ENCODE measurements at regions not wholly inside any gene's neighbourhood (a gene's known extent, or its start where the extent isn't known, plus 50 kb on each side); places are given as distances from the start of the nearest gene placed in this dataset.
"Not testable (repeated sequence)": the region's sequence is repeated elsewhere in the genome, so short reads cannot be mapped to it uniquely, and the experiment has no call there.

DNA sequence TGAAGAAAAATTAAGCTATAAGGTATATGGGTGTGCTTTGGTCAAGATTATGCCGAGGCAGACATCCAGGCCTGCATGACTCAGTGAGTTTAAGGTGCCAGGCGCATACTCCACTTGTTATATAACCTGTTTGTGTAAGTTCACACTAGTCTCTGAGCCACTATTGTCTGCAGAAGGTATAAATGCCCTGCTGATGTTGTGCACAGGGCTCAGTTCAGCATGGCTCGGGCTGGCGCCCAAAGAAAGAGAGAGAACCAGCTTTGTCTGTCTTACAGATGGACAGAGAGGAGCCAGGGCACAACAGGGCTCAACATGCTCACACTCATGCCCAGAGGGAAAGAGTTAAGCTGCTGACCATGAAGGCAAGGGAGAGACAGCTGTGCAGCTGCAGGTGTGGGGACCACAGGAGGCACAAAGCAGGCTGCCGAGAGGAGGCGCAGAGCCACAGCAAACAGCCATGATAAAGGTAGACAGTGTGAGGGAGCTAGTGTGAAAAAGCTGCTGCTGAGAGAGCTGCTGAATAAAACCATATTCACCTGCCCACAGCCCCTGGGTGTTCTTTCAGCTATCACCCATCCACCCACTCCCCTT is 1587.6 kb upstream of the C9orf72 start:
- no peak for DNase-seq (ENCODE audit: low spot score)

DNA sequence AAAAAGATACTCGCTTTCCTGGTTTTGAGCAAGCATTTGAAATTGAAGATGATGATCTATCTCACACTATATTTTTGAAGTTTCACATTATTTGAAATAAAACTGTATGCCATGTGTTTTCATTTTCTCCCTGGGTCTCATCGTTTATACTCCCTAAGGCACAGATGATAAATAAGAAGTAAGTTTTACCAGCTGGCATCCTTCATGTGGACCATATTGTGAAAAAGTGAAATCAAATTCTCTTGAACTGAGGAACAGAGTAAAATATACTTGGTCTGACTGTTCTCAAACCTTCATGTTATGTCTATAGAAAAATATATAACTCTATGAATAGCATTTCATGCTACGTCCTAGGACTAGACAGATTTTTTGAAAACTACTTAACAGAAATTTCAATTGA is 1600.9 kb upstream of the C9orf72 start:
- no peak for DNase-seq (ENCODE audit: low spot score)

- DNase-seq (ENCODE audit: low spot score): no peak
These were observed 1603.0 kb upstream of the C9orf72 start for GRCh38 chr9:29176231-29176630.

DNA sequence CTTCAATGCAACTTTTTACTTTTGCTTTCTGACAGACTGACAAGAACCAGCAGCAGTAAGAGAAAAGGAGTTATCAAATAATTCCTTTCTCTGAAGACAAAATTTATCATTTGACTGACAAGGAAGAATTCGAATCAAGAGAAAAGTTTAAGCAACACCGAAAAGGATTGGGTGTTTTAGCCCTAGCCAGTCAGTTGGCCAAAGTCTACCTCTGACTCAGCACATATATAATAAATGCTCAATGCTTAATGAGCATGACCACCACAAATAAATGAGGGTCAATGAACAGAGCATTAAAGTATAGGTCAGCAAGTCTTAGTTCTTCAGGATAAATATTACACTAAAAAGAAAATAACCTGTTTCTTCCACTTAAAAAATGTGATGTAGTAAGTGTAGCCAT is 1603.5 kb upstream of the C9orf72 start:
- DNase-seq (ENCODE audit: low spot score): no peak

DNA sequence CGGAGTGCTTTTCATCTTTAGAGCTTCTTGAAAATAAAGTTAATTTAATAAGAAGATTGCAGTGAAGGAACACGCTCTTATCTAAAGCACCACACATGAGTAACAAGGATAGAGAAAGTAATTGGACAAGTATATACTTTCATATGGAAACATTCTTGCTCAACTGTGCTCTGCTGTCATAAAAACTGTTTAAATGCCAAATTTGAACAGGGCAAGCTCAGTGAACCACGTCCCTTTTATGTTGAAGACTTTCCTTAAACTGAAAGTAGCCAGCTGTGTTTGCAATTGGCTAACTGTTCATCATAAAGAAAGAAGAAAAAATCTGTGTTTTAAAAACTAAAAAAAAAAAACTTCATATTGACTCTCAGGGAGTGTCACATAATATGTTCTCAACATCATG is 1610.7 kb upstream of the C9orf72 start:
- DNase-seq (ENCODE audit: low spot score): no peak

- DNase-seq (ENCODE audit: low spot score): not testable (repeated sequence)
These were observed 1615.5 kb upstream of the C9orf72 start for GRCh38 chr9:29188771-29189170.

DNA sequence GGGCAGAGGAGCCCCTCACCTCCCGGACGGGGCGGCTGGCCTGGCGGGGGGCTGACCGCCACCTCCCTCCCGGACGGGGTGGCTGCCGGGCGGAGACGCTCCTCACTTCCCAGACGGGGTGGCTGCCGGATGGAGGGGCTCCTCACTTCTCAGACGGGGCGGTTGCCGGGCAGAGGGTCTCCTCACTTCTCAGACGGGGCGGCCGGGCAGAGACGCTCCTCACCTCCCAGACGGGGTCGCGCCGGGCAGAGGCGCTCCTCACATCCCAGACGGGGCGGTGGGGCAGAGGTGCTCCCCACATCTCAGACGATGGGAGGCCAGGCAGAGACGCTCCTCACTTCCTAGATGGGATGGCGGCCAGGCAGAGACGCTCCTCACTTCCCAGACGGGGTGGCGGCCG is 1615.9 kb upstream of the C9orf72 start:
- DNase-seq (ENCODE audit: low spot score): not testable (repeated sequence)

- DNase-seq (ENCODE audit: low spot score): no peak
These were observed 1625.6 kb upstream of the C9orf72 start for GRCh38 chr9:29198861-29199260.

DNA sequence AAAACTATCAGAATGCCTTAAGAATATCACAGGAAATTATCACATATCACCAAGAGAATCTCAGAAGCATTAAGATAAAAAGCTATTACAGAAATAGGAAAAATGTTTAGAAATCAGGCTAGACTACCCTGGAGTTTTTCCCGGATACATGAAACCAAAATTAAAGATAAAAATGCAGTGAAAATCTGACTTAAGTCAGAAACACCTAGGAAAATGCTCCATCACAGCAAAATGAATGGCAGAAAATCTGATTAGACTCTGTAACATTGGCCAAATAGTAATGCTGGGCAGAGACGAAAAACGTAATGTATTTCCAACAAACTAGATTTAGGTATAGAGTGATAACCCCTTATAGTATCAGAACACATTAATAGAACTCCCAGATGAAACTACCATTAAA is 1626.7 kb upstream of the C9orf72 start:
- DNase-seq (ENCODE audit: low spot score): no peak

- no peak for DNase-seq (ENCODE audit: low spot score)
These were observed 1627.4 kb upstream of the C9orf72 start for GRCh38 chr9:29200650-29201049.

DNA sequence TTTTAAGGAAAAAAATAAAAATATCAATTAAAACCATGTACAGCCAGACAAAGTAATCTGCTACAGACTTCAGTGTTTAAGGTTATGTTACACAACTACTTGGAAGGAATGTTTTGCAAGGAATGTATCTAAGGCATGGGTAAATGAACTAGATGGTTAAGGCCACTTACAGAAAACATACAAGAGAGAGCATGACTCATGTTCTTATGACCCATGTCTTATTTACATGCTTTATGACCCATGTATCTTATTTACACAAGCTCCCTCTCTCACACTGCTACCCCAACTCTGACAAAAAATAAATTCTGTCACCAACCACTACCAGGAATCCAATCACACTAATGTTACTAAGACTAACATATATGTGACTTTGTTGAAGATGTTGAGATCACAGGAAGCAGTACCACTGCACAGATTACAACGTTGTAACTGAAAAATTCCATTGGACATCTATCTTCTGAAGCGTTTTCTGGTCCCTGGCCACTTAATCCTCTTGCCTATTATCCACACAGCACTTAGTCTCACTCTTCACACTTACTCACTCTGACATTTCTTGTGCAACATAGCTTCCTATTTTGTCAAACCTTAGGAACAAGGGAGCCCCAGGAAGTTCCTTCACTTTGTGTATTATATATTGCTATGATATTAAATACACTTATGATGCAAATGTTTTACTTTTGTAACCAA is 1630.1 kb upstream of the C9orf72 start:
- DNase-seq (ENCODE audit: low spot score): no peak

DNA sequence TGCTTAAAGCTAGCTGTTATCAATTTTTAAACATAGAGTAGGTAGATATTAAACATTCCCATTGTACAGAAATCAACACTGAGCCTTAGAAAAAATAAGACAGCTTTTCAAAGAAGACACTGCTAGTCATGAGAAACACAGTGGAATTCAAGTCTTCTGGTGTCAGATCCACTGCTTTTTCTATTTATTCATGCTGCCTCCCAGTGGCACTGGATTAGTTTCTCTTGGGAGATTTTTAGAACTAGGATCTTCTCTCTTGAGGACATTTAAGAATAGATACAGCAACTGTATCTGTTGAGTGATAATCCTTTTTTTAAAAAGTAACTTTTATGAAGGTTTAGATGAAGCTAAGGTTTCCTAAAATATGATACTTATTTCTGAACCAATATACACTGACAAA is 1635.4 kb upstream of the C9orf72 start:
- DNase-seq (ENCODE audit: low spot score): no peak

- no peak for DNase-seq (ENCODE audit: low spot score)
These were observed 1636.5 kb upstream of the C9orf72 start for GRCh38 chr9:29209748-29210291.

GRCh38 chr9:29211003-29211579 is 1637.8 kb upstream of the C9orf72 start:
- DNase-seq (ENCODE audit: low spot score): no peak

DNA sequence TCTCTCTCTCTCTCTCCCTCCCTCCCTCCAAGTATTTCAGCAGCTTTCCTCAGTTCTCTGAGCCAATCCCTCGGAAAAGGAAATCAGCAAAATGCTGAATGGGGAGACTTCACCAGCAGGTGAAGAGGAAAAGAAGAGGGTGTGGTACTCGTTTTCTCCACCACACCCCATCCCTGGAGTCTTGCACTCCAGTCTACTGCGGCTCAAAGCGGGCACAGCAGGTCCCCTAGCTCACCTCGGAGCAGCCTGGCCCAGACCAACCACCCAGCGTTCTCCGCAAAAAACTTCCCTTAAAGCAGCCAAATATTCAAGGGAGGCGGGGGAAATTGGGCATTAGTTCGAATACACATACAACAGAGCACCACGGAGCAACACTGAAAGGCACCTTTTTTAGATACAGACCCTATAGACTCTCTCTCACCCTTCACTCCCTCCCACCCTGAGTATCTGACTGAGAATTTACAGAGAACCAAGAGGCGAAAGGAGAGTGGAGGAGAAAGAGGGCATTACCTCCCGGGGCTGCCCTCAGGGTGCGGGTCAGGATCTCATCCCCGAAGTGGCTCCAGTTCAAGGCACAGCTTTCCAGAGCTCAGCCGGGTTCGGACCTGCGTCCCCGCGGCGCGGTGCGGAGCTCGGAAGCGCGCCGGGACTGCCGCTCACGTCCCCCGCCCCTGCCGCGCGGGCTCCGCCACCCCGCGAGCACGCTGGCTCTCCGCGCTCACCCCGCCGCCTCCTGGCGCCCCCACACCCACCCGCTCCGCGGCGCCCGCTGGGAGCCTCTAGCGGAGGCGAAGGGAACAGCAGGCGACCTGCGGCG is 1638.5 kb upstream of the C9orf72 start:
- DNase-seq (ENCODE audit: low spot score): no peak

GRCh38 chr9:29212397-29213387 is 1639.4 kb upstream of the C9orf72 start:
- DNase-seq (ENCODE audit: low spot score): no peak

DNA sequence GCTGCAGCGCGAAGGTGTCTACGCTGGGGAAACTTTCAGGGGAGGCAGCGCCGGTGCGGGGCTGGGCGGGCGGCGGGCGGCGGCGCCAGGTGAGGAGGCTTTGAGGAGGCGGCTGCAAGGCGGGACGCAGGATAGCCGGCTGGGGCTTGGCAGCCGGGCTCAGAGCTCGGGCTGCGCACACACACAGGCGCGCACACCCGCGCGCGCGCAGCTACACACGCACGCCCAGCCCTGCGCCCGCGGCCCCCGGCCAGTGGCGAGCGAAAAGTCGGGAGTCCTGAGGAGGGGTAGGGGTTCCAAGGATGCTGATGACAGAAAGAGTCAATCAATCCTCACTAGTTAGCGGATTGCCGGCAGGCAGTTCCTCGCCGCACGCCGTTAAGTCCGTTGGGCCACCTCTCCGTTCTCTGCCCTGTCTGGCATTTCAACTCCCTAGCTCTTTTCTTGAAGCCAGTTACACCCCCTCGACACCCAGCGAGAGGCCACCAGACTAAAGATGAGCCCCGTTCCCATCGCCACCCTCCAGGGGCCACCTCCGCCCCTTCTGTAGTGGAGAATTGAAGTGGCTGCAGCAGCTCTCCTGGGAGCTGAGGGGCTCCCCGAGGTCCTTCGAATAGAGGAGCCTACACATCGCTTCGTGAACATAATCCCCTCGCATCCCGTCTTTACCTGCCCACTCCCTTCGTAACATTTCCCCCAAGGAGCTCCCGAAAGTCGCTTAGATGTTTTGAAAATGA is 1640.3 kb upstream of the C9orf72 start, which contains the start of gene LINGO2:
Gene LINGO2, minus strand, starts transcription at position 185 of the 737 bp plus-strand sequence.
- DNase-seq (ENCODE audit: low spot score): no peak

DNA sequence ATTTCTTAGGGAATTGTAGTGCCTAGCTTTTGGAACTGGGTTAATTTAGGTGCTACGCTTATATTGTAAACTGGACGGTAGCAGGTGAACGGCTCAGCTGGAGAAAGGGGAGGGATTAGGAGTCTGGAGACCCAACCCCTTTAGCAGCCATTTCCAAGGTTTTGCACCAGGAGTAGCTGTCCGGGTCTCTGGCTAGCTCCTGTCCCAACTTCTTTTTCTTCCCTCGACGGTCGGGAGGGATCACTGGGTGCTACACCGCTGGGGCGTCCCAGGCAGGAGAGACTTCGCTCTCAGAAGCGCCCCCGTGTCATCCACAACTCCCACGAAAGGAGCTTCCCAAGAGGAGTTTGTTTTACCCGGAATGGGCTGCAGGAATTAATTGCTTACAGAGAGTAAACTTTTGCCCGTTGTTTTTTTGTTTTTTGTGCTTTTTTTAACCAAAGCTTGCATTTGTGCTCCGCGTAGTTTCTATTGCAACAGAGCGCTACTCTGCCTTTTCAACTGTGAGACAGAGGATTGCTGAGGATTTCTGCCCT is 1640.9 kb upstream of the C9orf72 start:
- no peak for DNase-seq (ENCODE audit: low spot score)

- no peak for DNase-seq (ENCODE audit: low spot score)
These were observed 1641.5 kb upstream of the C9orf72 start for GRCh38 chr9:29214690-29215253.

DNA sequence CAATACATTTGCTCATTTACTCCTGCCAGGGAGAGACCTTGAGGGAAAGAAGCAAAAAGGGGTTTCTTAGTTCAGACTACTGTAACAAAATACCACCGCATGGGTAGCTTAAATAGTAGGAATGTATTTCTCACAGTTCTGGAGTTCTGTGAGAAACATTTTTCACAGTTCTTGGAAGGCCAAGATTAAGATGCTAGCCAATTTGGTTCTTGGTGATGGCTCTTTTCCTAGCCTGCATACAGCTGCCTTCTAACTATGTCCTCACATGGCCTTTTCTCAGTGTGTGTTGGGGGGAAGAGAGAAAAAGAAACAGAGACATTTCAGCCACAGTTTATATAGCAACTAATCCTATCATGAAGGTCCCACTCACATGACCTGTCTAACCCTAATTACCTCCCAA is 1644.7 kb upstream of the C9orf72 start:
- no peak for DNase-seq (ENCODE audit: low spot score)

Data from kidney capillary endothelial cell (primary cell).